VCaP (cell line): ENCODE measurements at regions not wholly inside any gene's neighbourhood (a gene's known extent, or its start where the extent isn't known, plus 50 kb on each side); places are given as distances from the start of the nearest gene placed in this dataset.

Experiments
- H3K27ac ChIP-seq: fragments of 450-650 bp; 2 replicates; pipeline ENCODE4 v1.5.1; 2017
- TF ChIP-seq, protein P1 (sequence below): fragments of 450-650 bp; conservative IDR thresholded peaks from 2 replicates; pipeline ENCODE4 v1.5.1; 2017; ENCODE audit warnings: mild to moderate bottlenecking, moderate library complexity

DNA sequence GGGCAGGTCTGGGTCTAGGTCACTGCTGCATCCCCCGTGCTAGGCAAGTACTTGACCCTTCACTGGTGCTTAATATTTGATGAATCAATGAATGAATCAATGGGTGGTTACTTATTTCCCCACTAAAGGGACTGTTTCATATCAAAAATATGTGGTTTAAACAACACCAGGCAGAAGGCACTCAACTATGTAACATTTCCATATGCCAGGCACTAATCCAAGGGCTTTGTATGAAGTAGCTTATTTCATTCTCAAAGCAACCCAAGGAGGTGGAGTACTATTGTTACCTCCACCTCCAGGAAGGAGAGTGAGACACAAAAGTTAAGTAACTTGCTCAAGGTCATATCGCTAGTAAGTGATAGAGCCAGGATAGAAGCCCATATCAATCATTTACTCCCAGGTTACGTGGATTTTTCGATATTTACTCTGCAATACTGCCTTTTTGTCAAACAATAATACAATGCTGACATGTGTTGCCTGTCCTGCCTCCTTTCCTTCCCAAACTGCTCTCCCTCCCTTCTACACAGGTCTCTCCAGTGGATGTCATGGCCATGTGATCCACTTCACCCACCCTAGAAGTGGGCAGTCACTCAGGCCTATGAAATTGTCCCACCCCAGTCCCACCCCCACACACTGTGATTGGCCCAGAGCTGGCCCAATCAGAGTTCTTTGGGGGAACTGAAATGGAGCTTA lies 142.8 kb downstream of the ETS2 start:
- no peak overlapping the region for H3K27ac ChIP-seq
- TF ChIP-seq, protein P1, sequence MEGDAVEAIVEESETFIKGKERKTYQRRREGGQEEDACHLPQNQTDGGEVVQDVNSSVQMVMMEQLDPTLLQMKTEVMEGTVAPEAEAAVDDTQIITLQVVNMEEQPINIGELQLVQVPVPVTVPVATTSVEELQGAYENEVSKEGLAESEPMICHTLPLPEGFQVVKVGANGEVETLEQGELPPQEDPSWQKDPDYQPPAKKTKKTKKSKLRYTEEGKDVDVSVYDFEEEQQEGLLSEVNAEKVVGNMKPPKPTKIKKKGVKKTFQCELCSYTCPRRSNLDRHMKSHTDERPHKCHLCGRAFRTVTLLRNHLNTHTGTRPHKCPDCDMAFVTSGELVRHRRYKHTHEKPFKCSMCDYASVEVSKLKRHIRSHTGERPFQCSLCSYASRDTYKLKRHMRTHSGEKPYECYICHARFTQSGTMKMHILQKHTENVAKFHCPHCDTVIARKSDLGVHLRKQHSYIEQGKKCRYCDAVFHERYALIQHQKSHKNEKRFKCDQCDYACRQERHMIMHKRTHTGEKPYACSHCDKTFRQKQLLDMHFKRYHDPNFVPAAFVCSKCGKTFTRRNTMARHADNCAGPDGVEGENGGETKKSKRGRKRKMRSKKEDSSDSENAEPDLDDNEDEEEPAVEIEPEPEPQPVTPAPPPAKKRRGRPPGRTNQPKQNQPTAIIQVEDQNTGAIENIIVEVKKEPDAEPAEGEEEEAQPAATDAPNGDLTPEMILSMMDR = no peak

DNA sequence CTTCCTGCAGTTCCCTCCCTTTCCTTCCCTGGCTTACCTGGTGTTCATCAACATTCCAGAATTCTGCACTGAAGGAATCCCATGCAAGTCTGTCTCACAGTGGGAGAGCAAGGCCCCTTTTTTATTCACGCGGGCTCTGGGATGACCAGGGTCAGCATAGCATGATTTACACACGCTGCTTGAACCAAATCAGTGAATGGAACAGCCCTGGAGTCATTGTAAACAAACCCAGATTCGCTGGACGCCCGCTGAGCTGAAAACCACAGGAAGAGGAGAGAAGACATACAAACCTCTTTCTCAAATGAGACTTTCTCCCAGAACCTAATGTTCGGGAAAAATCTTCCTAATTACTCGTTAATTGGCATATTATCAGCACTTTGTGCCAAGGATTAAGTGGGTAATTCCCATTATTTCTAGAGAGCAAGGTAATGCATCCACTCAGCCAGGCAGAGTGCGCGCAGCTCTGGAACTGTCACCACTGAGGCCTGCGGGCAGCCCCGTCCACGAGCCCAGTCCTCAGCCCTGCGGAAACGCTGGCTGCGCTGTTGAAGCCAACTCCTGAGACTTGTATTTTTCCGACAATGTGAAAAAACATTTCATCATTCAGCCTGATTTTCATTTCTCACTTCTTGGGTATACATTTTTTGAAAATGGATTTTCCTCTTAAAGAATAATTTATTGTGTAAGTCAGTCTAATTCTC lies 140.0 kb downstream of the ETS2 start:
- TF ChIP-seq, protein P1 = no peak
- no peak overlapping the region for H3K27ac ChIP-seq

DNA sequence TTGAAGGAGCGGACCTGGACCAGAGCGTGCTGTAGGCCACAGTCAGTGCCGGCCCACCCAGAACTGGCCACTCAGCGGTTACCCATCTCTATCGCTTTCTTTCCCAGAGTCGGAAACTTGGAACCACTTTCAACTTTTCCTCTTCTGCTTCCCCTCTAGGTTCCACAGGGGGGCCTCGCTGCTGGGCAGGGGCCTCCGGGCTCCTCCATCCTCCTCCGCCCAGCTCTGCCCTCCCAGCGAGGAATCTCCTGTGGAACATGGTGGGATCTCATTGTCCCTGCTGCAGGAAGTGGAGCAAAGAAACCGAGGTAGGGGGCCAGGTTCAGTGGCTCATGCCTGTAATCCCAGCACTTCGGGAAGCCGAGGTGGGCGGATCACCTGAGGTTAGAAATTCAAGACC lies 139.2 kb downstream of the ETS2 start:
- no peak overlapping the region for H3K27ac ChIP-seq
- TF ChIP-seq, protein P1 = no peak

DNA sequence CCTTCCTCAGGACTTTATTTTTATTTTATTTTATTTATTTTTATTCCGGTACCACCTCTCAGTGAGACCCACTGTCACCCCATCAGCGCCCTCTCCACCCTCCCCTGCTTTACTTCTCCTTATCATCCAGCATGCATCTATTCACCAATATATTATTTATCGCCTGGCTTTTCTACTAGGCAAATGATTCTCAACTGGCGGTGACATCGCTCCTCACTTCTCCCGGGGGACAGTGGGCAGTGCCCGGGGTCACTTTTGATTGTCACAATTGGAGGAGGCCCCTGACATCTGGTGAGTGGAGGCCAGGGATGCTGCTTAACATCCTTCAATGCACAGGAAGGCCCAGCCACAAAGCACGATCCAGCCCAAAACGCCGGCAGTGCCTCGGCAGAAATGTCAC lies 138.7 kb downstream of the ETS2 start:
- no peak overlapping the region for H3K27ac ChIP-seq
- TF ChIP-seq, protein P1 = no peak

DNA sequence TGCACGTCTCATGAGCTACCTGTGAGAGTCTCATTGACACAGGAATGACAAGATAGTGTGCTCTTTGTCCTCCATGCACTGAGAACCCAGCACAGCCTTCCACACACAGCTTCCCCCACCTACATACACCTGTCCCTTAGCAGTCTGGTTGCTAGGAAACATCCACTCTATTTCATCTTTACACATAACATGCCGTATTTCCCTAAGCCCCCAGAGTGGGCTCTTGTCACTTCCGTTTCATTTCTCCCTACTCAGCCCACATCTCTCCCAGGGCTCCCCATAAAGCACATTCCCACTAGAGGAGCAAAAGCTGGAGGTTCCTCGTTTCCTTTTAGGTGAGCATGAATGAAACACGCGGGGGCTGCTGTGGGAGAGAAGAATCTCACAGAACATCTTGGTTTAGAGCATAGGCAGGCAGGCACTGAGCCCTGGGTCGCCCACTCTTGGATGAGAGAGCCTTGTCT lies 137.1 kb downstream of the ETS2 start:
- TF ChIP-seq, protein P1 = no peak
- H3K27ac ChIP-seq = no peak overlapping the region

DNA sequence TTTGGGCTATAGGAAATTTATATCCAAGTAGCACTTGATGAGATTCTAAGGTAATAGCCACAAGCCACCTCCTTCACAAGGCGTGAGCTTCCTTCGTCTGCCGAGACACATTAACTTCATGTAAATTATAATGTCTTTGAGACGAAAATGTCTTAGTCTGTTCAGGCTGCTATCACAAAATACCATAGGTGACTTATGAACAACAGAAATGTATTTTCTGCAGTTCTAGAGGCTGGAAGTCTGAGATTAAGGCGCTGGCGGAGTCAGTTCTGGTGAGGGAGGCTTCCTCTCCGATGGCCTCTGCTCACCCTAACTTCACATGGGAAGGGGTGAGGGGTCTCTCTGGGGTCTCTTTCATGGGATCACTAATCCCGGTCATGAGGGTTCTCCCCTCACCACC lies 133.0 kb downstream of the ETS2 start:
- no peak overlapping the region for H3K27ac ChIP-seq
- TF ChIP-seq, protein P1 = no peak

DNA sequence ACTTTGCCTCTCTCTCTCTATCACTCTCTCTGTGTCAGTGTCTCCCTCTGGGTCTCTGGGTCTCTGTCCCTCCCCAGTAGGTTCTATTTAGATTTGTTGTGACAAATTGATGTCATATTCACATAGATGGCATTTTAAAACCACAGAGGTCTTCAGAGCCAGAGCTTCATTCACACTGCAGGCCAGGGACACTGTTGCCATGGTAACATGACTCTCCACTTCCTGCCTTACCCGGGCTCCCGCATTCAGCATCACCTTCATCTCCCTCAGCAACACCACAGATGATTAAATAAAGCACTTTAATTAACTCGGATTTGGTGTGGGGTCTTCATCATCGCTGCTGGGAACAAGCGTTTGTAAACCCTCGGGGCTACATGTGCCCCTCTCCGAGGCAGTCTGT lies 132.6 kb downstream of the ETS2 start:
- TF ChIP-seq, protein P1 = no peak
- no peak overlapping the region for H3K27ac ChIP-seq
